ENCODE measurements at regions not wholly inside any gene's neighbourhood (a gene's known extent, or its start where the extent isn't known, plus 50 kb on each side); places are given as distances from the start of the nearest gene placed in this dataset.
"Not testable (repeated sequence)": the region's sequence is repeated elsewhere in the genome, so short reads cannot be mapped to it uniquely, and the experiment has no call there.

DNA sequence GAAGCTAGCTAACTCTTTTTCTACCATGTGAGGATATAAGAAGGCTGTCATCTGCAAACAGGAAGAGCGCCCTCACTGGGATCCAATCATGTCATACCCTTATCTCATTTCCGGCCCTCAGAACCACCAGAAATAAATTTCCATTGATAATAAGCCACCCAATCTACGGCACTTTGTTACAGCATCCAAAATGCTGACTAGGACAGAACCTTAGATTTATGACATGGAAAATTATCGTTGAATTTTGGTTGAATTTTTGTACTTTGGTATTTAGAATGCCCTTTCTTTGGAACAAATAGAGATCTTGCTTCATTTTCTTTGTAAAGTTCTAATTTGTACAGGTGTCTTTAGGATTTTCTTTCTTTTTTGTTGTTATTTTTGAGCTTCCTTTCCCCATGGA lies 53.3 kb upstream of the CYLC2 start:
- DNase-seq: no peak

DNA sequence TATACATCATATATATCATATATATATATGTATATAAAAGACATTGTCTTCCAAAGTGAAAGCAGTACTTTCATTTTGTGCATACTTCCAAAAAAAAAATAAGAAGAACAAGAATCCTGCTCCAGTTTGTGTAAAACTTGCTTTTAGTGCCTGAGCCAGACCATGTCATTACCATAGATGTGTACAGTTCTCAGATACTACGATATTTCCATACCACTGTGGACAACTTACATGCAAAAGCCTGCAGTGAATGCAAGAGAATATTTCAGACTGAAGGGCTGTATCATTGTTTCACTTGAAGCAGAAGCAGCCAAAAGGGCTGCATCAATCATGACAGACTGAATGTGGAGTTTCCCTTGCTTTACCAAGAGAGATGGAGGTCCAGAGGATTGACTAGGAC lies 72.6 kb upstream of the CYLC2 start:
- no peak for DNase-seq

DNA sequence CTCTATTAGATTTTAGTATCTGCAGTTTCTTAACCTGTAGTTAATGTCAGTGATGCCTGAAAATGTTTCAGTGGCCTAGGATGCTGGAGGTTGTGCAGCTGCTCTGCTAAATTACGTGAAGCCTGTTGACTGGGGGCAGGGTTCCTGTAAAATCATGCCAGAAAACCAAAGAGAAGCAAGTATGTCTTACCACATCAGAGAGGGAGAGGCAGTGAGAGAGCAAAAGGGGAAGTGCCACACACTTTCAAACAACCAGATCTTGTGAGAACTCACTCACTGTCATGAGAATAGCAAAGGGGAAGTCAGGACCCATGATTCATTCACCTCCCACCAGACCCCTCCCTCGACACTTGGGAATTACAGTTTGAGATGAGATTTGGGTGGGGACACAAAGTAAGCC lies 83.9 kb upstream of the CYLC2 start:
- no peak for DNase-seq

DNA sequence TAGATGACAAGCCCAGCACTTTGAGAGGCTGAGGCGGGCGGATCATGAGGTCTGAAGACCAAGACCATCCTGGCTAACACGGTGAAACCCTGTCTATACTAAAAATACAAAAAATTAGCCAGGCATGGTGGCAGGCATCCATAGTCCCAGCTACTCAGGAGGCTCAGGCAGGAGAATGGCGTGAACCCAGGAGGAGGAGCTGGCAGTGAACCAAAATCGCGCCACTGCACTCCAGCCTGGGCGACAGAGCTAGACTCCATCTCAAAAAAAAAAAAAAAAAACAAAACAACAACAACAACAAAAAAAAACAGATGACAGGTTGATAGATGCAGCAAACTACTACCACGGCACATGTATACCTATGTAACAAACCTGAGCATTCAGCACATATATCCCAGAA lies 89.3 kb upstream of the CYLC2 start:
- DNase-seq: not testable (repeated sequence)

DNA sequence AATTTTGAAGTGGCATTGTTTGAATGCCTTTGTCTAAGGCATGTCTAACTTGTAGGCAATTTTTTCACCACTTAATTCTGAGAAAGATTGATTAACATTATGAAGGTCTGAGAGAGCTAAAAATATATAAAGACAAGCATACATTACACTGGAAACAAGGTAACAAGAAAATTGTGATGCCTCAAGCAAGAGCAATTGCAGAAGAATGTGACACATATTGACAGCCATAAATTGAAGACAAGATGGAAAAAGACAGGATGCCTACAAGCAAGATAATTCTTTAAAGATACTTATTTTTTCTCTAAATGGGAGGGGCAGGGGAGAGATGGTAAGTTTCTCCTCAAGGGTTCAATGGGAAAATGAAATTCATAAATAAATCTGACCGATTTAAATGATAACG lies 103.1 kb upstream of the CYLC2 start:
- DNase-seq: no peak

DNA sequence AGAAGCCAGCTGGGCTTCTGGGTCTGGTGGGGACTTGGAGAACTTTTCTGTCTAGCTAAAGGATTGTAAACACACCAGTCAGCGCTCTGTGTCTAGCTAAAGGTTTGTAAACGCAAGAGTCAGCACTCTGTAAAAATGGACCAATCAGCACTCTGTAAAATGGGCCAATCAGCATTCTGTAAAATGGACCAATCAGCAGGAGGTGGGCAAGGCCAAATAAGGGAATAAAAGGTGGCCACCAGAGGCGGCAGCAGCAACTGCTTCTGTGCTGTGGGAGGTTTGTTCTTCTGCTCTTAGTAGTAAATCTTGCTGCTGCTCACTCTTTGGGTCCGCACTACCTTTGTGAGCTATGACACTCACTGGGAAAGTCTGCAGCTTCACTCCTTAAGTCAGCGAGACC lies 106.4 kb upstream of the CYLC2 start:
- not testable (repeated sequence) for DNase-seq

DNA sequence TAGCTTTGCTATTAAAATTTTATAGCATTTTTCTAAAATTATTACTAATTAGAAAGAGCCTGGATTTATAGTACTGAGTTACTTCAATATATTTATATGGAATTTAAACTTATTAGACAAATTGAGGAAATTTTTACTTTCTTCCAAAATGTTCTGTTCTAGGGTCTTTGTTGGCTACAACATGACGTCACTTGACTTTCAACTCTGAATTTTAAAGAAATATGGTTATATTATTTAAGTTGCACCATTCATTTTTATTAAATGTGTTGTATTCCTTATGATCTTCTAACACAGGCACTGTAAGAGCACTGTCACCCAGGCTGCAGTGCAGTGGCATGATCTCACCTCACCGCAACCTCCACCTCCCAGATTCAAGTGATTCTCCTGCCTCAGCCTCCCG lies 119.4 kb upstream of the CYLC2 start:
- DNase-seq: no peak

DNA sequence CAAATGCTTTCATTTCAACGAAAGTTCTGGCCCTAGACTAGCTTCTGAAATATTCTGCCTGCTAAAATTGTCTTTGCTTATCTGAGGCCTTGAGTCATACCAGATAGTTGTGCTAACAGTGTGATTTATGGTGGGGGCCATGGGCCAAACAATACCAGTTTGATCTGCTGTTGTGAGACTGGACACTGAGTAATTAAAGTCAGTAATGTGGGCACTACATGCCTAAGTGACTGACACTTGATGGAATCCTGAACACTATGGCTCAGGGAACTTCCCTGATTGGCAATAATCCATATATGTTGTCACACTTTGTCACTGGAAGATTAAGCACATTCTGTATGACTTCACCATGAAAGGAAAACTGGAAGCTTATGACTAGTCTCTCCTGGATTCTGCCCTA lies 127.6 kb upstream of the CYLC2 start:
- no peak for DNase-seq

DNA sequence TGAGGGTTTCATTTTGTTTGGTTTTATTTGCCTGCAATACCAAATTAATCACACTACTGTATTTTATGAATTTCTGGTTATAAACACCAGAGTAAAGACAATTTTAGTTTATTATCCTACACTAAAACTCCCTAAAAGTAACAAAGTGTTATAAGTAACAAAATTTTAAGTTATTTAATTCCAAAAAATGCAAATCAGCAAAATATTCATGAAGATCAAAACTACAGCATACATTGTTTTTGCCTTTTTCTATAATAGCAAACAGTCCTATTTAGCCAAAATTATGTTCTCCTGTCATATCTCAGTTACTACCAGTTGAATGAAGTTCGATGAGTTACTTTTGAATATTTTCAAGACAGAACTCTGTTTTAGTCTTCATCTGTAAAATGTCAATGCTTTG lies 132.7 kb upstream of the CYLC2 start:
- DNase-seq: no peak

DNA sequence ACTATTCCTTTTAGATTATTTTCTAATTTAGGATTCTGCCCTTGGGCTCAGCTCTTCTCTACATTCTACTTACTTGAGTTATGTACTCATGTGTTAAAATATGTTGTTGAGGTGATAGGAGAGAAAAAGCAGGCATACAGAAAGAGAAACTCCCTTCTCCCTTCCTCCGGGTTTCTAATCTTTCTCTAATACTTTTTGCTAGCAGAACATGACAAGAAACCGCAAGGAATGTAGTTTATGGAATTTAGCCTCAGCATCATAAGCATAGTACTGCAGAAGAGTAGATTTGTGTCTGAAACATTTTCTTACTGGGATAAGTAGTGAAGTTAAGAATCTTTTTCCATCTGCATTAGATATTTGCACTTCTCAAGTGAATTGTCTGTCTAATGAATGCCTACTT lies 139.5 kb upstream of the CYLC2 start:
- no peak for DNase-seq

DNA sequence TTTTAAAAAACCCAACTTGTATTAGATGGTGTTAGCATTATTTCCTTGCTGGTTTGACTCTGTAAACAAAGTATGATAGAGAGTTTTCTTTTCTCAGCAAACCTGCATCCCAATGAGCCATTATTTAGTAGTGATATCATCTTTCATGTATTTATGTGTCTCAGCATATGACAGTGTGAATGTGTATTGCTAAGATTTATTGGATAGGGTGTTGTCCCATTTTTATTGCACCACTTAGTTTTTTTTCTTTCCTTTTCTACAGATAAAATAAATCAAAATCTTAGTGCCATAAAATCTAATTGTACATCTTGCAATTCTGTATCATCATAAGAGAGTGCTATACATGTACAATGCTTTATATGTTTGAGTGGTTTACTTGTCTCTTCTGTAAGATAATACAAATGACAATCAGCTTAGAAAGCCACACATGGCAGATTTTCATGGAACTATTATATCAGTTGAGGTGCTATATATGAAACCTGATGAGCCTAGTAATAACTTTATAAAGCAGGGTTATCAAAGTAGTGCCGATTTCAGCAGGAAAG lies 149.2 kb upstream of the CYLC2 start:
- no peak for DNase-seq

DNA sequence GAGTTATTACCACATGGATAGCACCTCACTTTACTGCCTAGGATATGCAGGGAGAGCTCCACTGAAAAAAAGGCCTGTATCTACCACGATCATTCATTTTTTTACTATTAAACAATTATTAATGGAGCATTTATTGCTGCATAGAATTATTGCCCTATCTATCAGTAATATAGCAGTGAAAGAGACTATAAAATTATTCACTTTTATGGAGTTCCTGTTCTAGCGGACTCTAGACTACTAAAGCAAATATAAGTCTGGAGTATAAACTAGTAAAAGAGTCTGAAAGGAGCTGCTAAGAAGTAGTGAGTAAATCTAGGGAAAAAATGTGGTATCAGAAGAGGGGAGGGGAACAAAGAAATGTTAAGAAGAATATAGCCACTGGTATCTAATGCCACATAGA lies 150.4 kb upstream of the CYLC2 start:
- DNase-seq: no peak

DNA sequence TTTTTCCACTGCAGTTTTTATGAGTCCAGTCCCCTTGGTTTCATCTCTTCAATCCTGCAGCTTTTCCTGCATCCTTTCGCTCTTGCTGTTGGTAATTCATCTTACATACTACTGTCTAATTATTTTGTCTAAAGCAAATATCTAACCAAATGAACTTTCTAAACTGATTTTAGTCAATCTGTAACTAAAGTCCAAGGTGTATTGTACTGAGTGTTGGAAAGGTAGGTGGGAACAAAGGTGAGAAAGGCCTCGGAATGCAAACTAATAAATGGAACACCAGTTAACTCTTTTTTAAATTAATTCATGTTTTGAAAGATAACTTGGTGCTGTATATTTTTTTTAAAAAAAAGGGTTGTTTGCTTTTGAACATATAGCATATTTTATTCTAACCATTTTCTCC lies 152.7 kb upstream of the CYLC2 start:
- DNase-seq: no peak

DNA sequence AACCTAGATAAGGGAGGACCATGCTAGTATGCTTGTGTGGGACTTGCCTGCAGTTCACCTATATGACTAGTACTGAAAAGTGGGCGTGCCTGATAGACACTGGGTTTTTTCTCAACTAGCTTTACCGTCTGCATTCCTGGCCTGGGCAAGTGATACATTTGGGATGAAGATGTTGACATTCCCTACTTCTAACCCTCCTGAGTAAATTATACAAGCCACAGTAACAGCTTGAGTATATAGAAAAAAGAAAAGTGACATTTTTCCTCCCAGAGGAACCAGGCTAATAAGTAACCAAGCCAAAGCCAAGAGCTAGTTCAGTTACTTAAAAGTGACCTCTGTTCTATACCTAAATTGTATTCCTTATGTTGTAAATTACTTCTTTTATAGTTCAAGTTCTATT lies 153.8 kb upstream of the CYLC2 start:
- no peak for DNase-seq

DNA sequence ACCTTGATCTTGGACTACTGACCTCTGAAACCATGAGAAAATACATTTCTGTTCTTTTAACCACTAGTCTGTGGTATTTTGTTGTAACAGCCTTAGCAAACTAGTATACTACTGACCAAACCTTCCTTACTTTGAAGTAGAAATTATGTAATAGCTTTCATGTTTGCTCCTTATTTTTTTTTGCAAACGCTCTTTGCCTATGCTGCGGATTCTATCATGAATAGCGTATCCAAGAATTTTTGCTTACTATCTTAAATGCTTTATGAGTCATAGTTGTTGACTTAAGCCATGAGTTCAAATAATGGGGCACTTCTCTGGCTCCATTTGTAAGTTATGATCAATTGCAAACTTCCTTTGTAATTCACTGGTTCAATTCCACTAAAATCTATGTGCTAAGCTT lies 154.8 kb upstream of the CYLC2 start:
- DNase-seq: no peak

DNA sequence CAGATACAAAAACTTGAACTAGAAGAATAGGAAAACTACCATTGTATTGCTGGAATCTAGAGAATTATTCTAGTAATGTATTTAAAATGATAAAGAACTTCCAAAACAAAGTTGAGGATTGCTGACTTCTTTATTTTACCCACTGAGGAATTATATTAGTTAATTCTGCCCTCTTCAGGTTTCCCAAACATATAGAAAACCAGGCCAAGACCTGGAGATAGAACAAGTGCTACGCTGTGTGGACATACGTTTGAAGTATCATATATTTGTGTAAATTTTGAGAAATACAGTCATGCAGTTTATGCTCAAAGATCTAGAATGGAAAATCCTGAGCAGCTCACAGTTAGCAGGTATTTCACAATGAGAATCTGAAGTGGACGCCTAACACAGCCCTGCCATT lies 162.3 kb upstream of the CYLC2 start:
- no peak for DNase-seq

DNA sequence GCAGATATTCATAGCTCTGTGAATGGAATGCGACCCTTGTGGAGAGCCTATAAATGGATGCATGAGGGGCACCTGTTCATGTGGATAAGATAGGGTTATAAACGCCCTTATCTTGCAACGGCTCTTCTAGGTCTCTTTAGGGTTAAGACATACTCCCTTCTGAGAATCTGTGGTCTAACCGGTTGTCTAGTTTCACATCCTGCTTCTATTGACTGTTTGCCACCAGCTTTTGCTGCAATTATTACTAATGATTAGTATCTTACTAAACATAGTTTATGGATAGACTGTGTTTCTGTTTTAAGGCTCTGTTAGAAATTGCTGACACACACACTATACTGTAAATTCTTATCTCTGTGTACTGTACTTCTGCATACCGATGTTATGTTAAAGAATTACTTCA lies 198.9 kb upstream of the CYLC2 start:
- no peak for DNase-seq

DNA sequence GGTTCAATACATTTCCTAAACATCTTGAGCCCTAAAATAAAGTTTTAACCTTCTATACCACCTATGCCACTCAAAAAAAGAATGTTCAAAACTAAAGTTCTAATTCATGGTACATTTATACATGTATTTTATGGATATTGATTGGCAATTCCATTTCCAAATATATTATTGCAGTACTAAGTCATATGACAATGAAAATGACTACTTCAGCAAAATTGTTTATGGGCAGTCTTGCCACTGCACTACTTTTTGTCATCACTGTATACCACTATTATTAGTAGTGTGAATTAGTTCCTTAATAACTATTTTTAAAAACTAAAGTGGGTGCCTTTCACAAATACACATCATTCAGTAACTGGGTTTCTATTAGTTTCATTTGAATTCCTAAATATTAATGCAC lies 199.6 kb upstream of the CYLC2 start:
- no peak for DNase-seq

DNA sequence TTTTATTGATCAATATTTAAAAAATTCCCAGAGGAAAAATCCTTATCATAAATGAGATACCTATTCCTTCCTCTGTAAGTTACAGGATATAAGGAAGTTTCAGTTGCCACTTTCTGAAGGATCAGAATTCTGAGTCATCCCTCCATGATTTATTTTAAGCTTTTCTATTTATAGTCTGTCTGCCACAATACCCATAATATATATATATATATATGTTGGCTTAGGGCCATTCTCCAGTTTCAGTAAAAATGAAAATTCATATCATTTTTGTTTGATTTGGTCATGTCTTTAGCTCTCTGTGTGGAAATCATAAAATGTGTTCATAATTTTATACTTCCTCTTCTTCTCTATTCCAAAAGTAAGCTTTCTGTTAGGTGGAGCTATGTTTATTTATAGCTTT lies 215.8 kb upstream of the CYLC2 start:
- no peak for DNase-seq

DNA sequence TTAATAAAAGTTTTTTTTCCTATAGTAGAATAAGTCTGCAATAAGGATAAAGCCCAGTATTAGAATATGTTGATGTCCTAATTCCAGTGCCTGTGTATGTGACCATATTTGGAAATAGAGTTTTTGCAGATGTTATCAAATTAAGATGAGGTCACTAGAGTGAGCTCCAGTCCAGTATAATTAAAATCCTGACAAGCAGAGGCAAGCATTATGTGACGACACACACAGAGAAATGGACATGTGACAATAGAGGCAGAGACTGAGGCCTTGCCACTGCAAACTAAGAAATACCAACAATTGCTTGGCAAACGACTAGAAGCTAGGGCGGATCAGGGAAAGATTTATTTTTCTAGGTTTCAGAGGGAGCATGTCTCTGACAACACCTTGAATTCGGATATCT lies 216.4 kb upstream of the CYLC2 start:
- DNase-seq: no peak

DNA sequence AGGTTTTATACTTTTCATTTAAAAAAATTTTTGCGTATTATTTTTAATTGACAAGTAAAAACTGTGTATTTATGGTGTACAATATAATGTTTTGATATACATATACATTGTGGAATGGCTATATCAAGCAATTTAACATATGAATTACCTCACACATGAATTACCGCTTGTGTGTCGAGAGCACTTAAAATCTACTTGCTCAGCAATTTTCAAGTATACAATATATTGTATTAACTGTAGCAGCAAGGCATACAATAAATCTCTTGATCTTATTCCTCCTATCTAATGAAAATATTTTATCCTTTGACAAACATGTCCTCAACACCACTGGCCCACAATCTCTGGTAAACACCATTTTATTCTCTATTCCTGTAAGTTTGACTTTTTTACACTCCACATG lies 224.4 kb upstream of the CYLC2 start:
- no peak for DNase-seq

DNA sequence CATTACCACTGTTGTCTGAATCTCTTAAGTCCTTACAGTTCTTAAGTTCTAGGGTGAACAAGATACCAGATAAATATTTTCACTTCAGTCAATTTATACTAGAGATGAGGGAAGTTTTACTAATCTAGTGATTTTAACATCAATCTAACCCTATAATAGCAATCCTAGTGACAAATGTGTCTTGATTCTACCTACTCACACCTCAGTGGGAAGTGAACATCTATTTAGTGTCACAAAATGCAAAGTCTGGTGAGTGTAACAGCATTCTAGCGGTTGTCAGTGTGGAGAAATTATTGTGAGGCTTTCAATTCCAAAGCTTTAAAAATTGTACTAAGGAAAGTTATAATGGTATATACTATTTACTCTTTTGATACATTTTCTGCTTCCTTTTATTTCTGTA lies 225.8 kb upstream of the CYLC2 start:
- DNase-seq: no peak

DNA sequence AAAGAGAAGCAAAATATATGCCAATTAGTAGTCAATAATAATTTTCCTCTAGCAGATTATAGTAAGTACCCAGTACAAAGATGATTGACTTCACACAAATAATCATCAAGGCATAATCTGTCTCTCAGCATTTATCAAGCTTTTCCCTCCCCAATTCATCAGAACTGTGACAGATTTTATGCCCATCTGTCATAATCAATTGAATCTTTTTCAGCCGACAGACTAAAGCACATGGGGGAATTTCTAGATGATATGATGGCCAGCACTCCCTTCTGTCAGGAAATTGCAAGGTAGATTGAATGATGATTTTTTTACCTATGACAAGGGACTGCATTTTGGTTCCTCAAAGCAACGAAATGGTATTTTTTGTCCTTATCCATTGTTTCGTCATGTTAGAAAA lies 227.1 kb upstream of the CYLC2 start:
- DNase-seq: no peak

DNA sequence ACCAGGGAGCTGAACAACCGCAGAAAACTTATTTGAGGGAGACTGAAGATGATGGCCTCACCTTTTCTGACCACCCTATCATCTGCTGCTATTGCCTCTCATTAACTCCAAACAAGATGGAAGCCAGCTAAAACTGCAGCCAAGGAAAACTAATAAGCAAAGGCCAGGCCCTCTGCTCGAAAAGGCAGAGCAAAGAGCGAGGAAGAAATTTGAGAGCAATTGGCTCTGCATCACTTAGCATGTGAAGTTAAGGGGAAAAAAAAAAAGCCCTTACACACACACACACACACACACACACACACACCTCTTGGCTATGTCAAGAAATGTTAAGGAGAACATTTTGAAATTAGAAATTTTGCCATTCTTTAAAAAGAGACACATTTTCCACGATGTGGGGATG lies 228.1 kb upstream of the CYLC2 start:
- no peak for DNase-seq

DNA sequence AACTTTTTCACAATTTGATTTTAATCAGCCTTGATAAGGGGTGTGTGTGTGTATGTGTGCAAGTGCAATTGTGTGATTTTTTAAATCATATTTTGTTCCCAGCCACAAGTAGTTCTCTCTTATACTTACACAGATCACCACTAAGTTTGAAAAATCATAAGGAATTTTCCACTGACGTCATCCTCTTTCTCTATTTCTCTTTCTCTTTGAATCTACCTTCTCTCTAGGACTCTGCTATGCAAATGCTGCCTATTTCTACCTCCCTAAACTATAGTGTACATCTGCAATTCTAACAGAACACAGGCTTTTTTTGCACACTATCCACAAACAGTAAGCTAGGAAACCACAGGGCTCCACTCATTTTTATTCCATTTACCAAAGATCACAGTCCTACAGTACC lies 254.6 kb upstream of the CYLC2 start:
- no peak for DNase-seq

DNA sequence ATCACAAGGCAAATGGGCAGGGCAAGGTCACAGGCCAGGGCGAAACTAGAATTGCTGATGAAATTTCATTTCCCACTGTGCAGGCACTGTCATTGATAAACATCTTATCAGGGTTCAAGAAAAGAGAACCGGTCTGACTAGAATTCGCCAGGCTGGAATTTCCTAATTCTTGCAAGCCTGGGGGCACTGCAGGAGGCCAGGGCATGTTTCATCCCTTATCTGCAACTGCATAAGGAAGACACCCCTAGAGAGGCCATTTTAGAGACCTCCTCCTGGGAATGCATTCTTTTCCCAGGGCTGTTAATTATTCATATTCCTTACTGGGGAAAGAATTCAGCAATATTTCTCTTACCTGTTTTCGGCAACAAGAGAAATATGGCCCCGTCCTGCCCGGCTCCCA lies 266.2 kb upstream of the CYLC2 start:
- no peak for DNase-seq

Measured in NCI-H2107 (cell line).